MM.1S (cell line): ENCODE measurements at regions not wholly inside any gene's neighbourhood (a gene's known extent, or its start where the extent isn't known, plus 50 kb on each side); places are given as distances from the start of the nearest gene placed in this dataset.

Experiments
- CTCF ChIP-seq: fragments of 300-600 bp; sonication (generic); IDR thresholded peaks from 2 replicates; pipeline ENCODE4 v1.5.1; 2016; ENCODE audit warnings: antibody characterized with exemption, low read length, mixed read lengths
- EZH2 ChIP-seq: fragments of 300-600 bp; sonication (generic); optimal IDR thresholded peaks from 2 replicates; pipeline ENCODE3; 2017; ENCODE audit warnings: low read depth, mild to moderate bottlenecking, antibody characterized with exemption, low read length, mixed read lengths
- EZH2phosphoT487 ChIP-seq: fragments of 300-600 bp; sonication (generic); IDR thresholded peaks from 2 replicates; pipeline ENCODE4 v1.6.1; 2018; ENCODE audit warnings: antibody characterized with exemption, low read length

DNA sequence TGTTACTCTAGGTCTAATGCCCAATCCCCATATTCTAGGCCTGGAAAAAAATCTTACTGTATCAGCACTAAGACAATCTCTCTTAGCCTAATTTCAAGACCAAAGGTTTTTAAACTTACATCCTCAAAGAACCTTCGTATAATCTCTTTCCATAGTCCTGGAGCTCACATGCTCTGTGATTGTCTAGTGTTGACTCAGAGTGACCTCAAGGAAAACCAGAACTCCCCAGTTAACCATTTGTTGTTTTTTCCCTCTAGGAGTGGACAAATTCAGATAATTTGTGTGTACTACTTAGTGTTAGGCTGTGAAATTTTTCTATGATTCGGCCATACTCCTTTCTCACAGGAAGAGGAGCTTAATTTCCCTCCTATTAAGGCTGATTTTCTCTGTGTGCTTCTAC, 536.1 kb downstream of the SLC4A3 start:
- TF ChIP-seq CTCF = no peak
- TF ChIP-seq EZH2 = no peak
- no peak for TF ChIP-seq EZH2phosphoT487
